ENCODE measurements at regions not wholly inside any gene's neighbourhood (a gene's known extent, or its start where the extent isn't known, plus 50 kb on each side); places are given as distances from the start of the nearest gene placed in this dataset.

GRCh38 chrX:146160443-146161203 is 343.0 kb downstream of the SLITRK2 start:
- peaks cover 20% of the 10 kb centered on the region for H3K9me3 ChIP-seq (ENCODE audit: low read length)
- H3K9ac ChIP-seq (ENCODE audit: low read length), result no peak overlapping the region
- no peak for DNase-seq
- H2AFZ ChIP-seq (ENCODE audit: low read length), result no peak overlapping the region
- H3K4me2 ChIP-seq (ENCODE audit: low read depth, low read length, poor library complexity, severe bottlenecking), result no peak overlapping the region
- no peaks in the 10 kb centered on the region for H3K4me1 ChIP-seq (ENCODE audit: low read length)
- H3K9me2 ChIP-seq (replicated peaks; ENCODE audit: insufficient read depth, low read length), result no peaks in the 10 kb centered on the region
- H4K20me1 ChIP-seq (ENCODE audit: insufficient read depth, low read depth, low read length), result no peaks in the 10 kb centered on the region
- H3K27ac ChIP-seq (ENCODE audit: low read length), result no peak overlapping the region
- no peaks in the 10 kb centered on the region for H3K79me2 ChIP-seq (ENCODE audit: low read length)
- H3K4me3 ChIP-seq (ENCODE audit: low read length), result no peak overlapping the region
- H3K27me3 ChIP-seq (ENCODE audit: low read length), result no peaks in the 10 kb centered on the region
- no peaks in the 10 kb centered on the region for H3K36me3 ChIP-seq (ENCODE audit: insufficient read depth, low read length)

- Histone ChIP-seq H3K9me2 (replicated peaks; ENCODE audit: insufficient read depth, low read length) (no peaks in the 10 kb centered on the region), H3K9me3 (ENCODE audit: low read length) (peaks cover 9% of the 10 kb centered on the region; the same call in 1 of the 2 replicates), H3K4me3 (ENCODE audit: low read length) (no peak overlapping the region), H2AFZ (ENCODE audit: low read length) (no peak overlapping the region), H3K4me1 (ENCODE audit: low read length) (no peaks in the 10 kb centered on the region), H3K36me3 (ENCODE audit: insufficient read depth, low read length) (no peaks in the 10 kb centered on the region), H3K79me2 (ENCODE audit: low read length) (no peaks in the 10 kb centered on the region), H3K4me2 (ENCODE audit: low read depth, low read length, poor library complexity, severe bottlenecking) (no peak overlapping the region), H4K20me1 (ENCODE audit: insufficient read depth, low read depth, low read length) (no peaks in the 10 kb centered on the region), H3K27me3 (ENCODE audit: low read length) (no peaks in the 10 kb centered on the region), H3K9ac (ENCODE audit: low read length) (no peak overlapping the region), H3K27ac (ENCODE audit: low read length) (no peak overlapping the region)
- no peak for DNase-seq
These were observed 356.1 kb downstream of the SLITRK2 start for GRCh38 chrX:146173742-146174141.

- H3K36me3 ChIP-seq (ENCODE audit: insufficient read depth, low read length), result no peaks in the 10 kb centered on the region
- H3K4me1 ChIP-seq (ENCODE audit: low read length), result no peaks in the 10 kb centered on the region
- no peaks in the 10 kb centered on the region for H4K20me1 ChIP-seq (ENCODE audit: insufficient read depth, low read depth, low read length)
- H3K4me3 ChIP-seq (ENCODE audit: low read length), result no peak overlapping the region
- no peak overlapping the region for H3K27ac ChIP-seq (ENCODE audit: low read length)
- H3K9me3 ChIP-seq (ENCODE audit: low read length), result peaks cover 7% of the 10 kb centered on the region; the same call in 1 of the 2 replicates
- H2AFZ ChIP-seq (ENCODE audit: low read length), result no peak overlapping the region
- H3K4me2 ChIP-seq (ENCODE audit: low read depth, low read length, poor library complexity, severe bottlenecking), result no peak overlapping the region
- H3K79me2 ChIP-seq (ENCODE audit: low read length), result no peaks in the 10 kb centered on the region
- no peaks in the 10 kb centered on the region for H3K9me2 ChIP-seq (replicated peaks; ENCODE audit: insufficient read depth, low read length)
- DNase-seq, result no peak
- no peaks in the 10 kb centered on the region for H3K27me3 ChIP-seq (ENCODE audit: low read length)
- H3K9ac ChIP-seq (ENCODE audit: low read length), result no peak overlapping the region
These were observed 364.2 kb downstream of the SLITRK2 start for GRCh38 chrX:146181858-146182257.

DNA sequence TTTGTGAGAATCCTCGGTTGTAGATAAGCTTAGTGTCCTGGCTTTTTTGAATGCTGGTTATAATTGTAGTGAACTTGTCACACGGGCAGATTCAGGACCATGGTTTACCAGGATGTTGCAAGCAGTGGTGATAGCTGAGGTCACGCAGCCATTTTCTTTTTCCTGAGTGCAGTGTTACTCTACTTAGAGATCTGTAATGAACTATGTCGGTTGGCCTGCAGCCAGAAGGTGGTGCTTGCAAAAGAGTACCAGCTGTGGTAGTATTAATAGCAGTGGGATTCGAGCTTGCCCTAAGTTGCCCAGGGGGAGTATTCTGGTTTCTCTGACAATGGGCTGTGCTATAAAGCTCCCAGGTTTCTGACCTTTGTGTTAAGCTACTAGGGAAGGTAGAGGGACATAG is 368.9 kb downstream of the SLITRK2 start:
- Histone ChIP-seq H3K27me3 (ENCODE audit: low read length) (no peaks in the 10 kb centered on the region), H3K9ac (ENCODE audit: low read length) (no peak overlapping the region), H3K4me2 (ENCODE audit: low read depth, low read length, poor library complexity, severe bottlenecking) (no peak overlapping the region), H3K79me2 (ENCODE audit: low read length) (no peaks in the 10 kb centered on the region), H3K9me3 (ENCODE audit: low read length) (peaks cover 15% of the 10 kb centered on the region), H3K9me2 (replicated peaks; ENCODE audit: insufficient read depth, low read length) (no peaks in the 10 kb centered on the region), H4K20me1 (ENCODE audit: insufficient read depth, low read depth, low read length) (no peaks in the 10 kb centered on the region), H2AFZ (ENCODE audit: low read length) (no peak overlapping the region), H3K27ac (ENCODE audit: low read length) (no peak overlapping the region), H3K4me3 (ENCODE audit: low read length) (no peak overlapping the region), H3K36me3 (ENCODE audit: insufficient read depth, low read length) (no peaks in the 10 kb centered on the region), H3K4me1 (ENCODE audit: low read length) (no peaks in the 10 kb centered on the region)
- no peak for DNase-seq

- no peaks in the 10 kb centered on the region for H3K4me1 ChIP-seq (ENCODE audit: low read length)
- H3K9me3 ChIP-seq (ENCODE audit: low read length), result peaks cover 15% of the 10 kb centered on the region
- no peaks in the 10 kb centered on the region for H3K79me2 ChIP-seq (ENCODE audit: low read length)
- H3K4me2 ChIP-seq (ENCODE audit: low read depth, low read length, poor library complexity, severe bottlenecking), result no peak overlapping the region
- no peak for DNase-seq
- H4K20me1 ChIP-seq (ENCODE audit: insufficient read depth, low read depth, low read length), result no peaks in the 10 kb centered on the region
- no peaks in the 10 kb centered on the region for H3K36me3 ChIP-seq (ENCODE audit: insufficient read depth, low read length)
- H3K9me2 ChIP-seq (replicated peaks; ENCODE audit: insufficient read depth, low read length), result no peaks in the 10 kb centered on the region
- no peak overlapping the region for H3K4me3 ChIP-seq (ENCODE audit: low read length)
- no peak overlapping the region for H3K9ac ChIP-seq (ENCODE audit: low read length)
- H2AFZ ChIP-seq (ENCODE audit: low read length), result no peak overlapping the region
- H3K27me3 ChIP-seq (ENCODE audit: low read length), result no peaks in the 10 kb centered on the region
- no peak overlapping the region for H3K27ac ChIP-seq (ENCODE audit: low read length)
These were observed 371.7 kb downstream of the SLITRK2 start for GRCh38 chrX:146189371-146189770.

DNA sequence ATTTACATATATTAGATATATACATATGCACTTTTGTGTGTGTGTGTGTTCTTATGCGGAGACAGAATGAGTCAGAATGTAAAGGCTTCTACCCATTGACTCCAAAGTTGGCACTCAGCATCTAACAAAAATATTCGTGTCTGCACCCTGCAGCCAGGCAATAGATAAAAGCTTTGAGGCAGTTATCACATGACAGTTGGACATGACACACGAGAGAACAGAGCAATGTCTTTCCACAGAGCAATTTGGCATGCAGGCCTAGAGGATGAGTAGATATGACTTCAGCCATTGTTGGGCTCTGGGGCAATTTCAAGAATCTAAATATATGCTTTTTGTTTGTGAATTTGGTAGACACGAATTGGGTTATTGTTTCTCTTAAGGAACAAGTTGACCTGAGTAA is 391.2 kb downstream of the SLITRK2 start:
- Histone ChIP-seq H4K20me1 (ENCODE audit: insufficient read depth, low read depth, low read length) (no peaks in the 10 kb centered on the region), H3K9me3 (ENCODE audit: low read length) (peaks cover 18% of the 10 kb centered on the region)

GRCh38 chrX:146224442-146224841 is 406.8 kb downstream of the SLITRK2 start:
- no peak overlapping the region for H3K4me2 ChIP-seq (ENCODE audit: low read depth, low read length, poor library complexity, severe bottlenecking)

More for the DNA sequence above, 391.2 kb downstream of the SLITRK2 start:
- Histone ChIP-seq H3K4me1 (ENCODE audit: low read length) (no peaks in the 10 kb centered on the region), H3K4me2 (ENCODE audit: low read depth, low read length, poor library complexity, severe bottlenecking) (no peak overlapping the region), H3K9ac (ENCODE audit: low read length) (no peak overlapping the region), H3K4me3 (ENCODE audit: low read length) (no peak overlapping the region), H3K9me2 (replicated peaks; ENCODE audit: insufficient read depth, low read length) (no peaks in the 10 kb centered on the region), H3K36me3 (ENCODE audit: insufficient read depth, low read length) (no peaks in the 10 kb centered on the region), H3K79me2 (ENCODE audit: low read length) (no peaks in the 10 kb centered on the region), H3K27me3 (ENCODE audit: low read length) (no peaks in the 10 kb centered on the region), H3K27ac (ENCODE audit: low read length) (no peak overlapping the region), H2AFZ (ENCODE audit: low read length) (no peak overlapping the region)
- DNase-seq, result no peak

GRCh38 chrX:146238173-146238572 is 420.5 kb downstream of the SLITRK2 start:
- H3K4me2 ChIP-seq (ENCODE audit: low read depth, low read length, poor library complexity, severe bottlenecking), result no peak overlapping the region
- DNase-seq, result no peak
- H3K79me2 ChIP-seq (ENCODE audit: low read length), result no peaks in the 10 kb centered on the region
- no peak overlapping the region for H3K9ac ChIP-seq (ENCODE audit: low read length)
- H3K36me3 ChIP-seq (ENCODE audit: insufficient read depth, low read length), result no peaks in the 10 kb centered on the region
- no peak overlapping the region for H3K27ac ChIP-seq (ENCODE audit: low read length)
- no peaks in the 10 kb centered on the region for H3K27me3 ChIP-seq (ENCODE audit: low read length)
- H3K4me1 ChIP-seq (ENCODE audit: low read length), result no peaks in the 10 kb centered on the region
- H3K4me3 ChIP-seq (ENCODE audit: low read length), result no peak overlapping the region
- H2AFZ ChIP-seq (ENCODE audit: low read length), result no peak overlapping the region
- H3K9me2 ChIP-seq (replicated peaks; ENCODE audit: insufficient read depth, low read length), result no peaks in the 10 kb centered on the region; the same call in 1 of the 2 replicates
- no peaks in the 10 kb centered on the region for H4K20me1 ChIP-seq (ENCODE audit: insufficient read depth, low read depth, low read length)
- peaks cover 24% of the 10 kb centered on the region for H3K9me3 ChIP-seq (ENCODE audit: low read length)

More at GRCh38 chrX:146224442-146224841, 406.8 kb downstream of the SLITRK2 start:
- peak; percentile 61 for DNase-seq
- no peaks in the 10 kb centered on the region for H3K79me2 ChIP-seq (ENCODE audit: low read length)
- H3K4me3 ChIP-seq (ENCODE audit: low read length), result no peak overlapping the region
- H3K9me2 ChIP-seq (replicated peaks; ENCODE audit: insufficient read depth, low read length), result no peaks in the 10 kb centered on the region
- H3K4me1 ChIP-seq (ENCODE audit: low read length), result no peaks in the 10 kb centered on the region
- H3K27ac ChIP-seq (ENCODE audit: low read length), result no peak overlapping the region
- H3K36me3 ChIP-seq (ENCODE audit: insufficient read depth, low read length), result no peaks in the 10 kb centered on the region
- no peaks in the 10 kb centered on the region for H4K20me1 ChIP-seq (ENCODE audit: insufficient read depth, low read depth, low read length)
- no peaks in the 10 kb centered on the region for H3K27me3 ChIP-seq (ENCODE audit: low read length)
- H3K9ac ChIP-seq (ENCODE audit: low read length), result no peak overlapping the region
- no peak overlapping the region for H2AFZ ChIP-seq (ENCODE audit: low read length)
- no peaks in the 10 kb centered on the region; the same call in 1 of the 2 replicates for H3K9me3 ChIP-seq (ENCODE audit: low read length)

Measured in Karpas-422 (cell line).